G401.6 (cell line): ENCODE measurements at regions not wholly inside any gene's neighbourhood (a gene's known extent, or its start where the extent isn't known, plus 50 kb on each side); places are given as distances from the start of the nearest gene placed in this dataset.

Experiments
- FAIRE-seq: peaks from 2 replicates; lab custom pipeline; 2012; peaks lifted over from hg19 to GRCh38; lab: Jason Lieb, UNC

GRCh38 chr1:181391301-181391900 lies 91.9 kb upstream of the CACNA1E start:
- FAIRE-seq = no peak

- FAIRE-seq = no peak
Observed at GRCh38 chr1:181392133-181392532, 91.2 kb upstream of the CACNA1E start.

- no peak for FAIRE-seq
Observed at GRCh38 chr1:181392613-181393220, 90.6 kb upstream of the CACNA1E start.

- no peak for FAIRE-seq
Observed at GRCh38 chr1:181394766-181395165, 88.6 kb upstream of the CACNA1E start.

- no peak for FAIRE-seq
Observed at GRCh38 chr1:181396171-181396670, 87.1 kb upstream of the CACNA1E start.

- FAIRE-seq = no peak
Observed at GRCh38 chr1:181396811-181397210, 86.5 kb upstream of the CACNA1E start.

- no peak for FAIRE-seq
Observed at GRCh38 chr1:181397845-181398244, 85.5 kb upstream of the CACNA1E start.

- FAIRE-seq = no peak
Observed at GRCh38 chr1:181398544-181398943, 84.8 kb upstream of the CACNA1E start.

- no peak for FAIRE-seq
Observed at GRCh38 chr1:181405584-181405983, 77.7 kb upstream of the CACNA1E start.

GRCh38 chr1:181406989-181407388 lies 76.3 kb upstream of the CACNA1E start:
- no peak for FAIRE-seq

- FAIRE-seq = no peak
Observed at GRCh38 chr1:181409981-181410380, 73.3 kb upstream of the CACNA1E start.

GRCh38 chr1:181412746-181413145 lies 70.6 kb upstream of the CACNA1E start:
- no peak for FAIRE-seq

GRCh38 chr1:181413195-181413815 lies 70.0 kb upstream of the CACNA1E start:
- FAIRE-seq = no peak

GRCh38 chr1:181413836-181414235 lies 69.5 kb upstream of the CACNA1E start:
- no peak for FAIRE-seq

- FAIRE-seq = no peak
Observed at GRCh38 chr1:181416268-181416860, 67.0 kb upstream of the CACNA1E start.

- no peak for FAIRE-seq
Observed at GRCh38 chr1:181417915-181418314, 65.4 kb upstream of the CACNA1E start.

- FAIRE-seq = no peak
Observed at GRCh38 chr1:181423301-181423918, 59.9 kb upstream of the CACNA1E start.

GRCh38 chr1:181424786-181425403 lies 58.4 kb upstream of the CACNA1E start:
- peak; percentile 83 for FAIRE-seq

GRCh38 chr1:181425566-181425965 lies 57.8 kb upstream of the CACNA1E start:
- no peak for FAIRE-seq

GRCh38 chr1:181429462-181429861 lies 53.9 kb upstream of the CACNA1E start:
- no peak for FAIRE-seq

- FAIRE-seq = no peak
Observed at GRCh38 chr1:181430015-181430885, 53.1 kb upstream of the CACNA1E start.
